ENCODE measurements at regions not wholly inside any gene's neighbourhood (a gene's known extent, or its start where the extent isn't known, plus 50 kb on each side); places are given as distances from the start of the nearest gene placed in this dataset.

DNA sequence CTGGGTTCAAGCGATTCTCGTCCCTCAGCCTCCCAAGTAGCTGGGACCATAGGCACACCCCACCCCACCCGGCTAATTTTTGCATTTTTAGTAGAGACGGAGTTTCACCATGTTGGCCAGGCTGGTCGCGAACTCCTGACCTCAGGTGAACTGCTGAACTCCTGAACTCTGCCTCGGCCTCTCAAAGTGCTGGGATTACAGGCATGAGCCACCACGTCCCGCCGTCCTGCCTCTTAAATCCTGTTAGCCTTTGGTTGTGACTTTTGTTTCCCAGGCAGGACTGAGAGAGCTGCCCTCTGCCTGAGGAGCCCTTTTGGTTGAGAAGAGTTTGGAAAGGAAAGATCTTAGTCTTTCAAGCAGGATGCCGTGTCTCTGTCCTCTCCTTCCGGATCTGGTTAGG, 59.3 kb upstream of the C1orf174 start:
- TF ChIP-seq, protein P1, sequence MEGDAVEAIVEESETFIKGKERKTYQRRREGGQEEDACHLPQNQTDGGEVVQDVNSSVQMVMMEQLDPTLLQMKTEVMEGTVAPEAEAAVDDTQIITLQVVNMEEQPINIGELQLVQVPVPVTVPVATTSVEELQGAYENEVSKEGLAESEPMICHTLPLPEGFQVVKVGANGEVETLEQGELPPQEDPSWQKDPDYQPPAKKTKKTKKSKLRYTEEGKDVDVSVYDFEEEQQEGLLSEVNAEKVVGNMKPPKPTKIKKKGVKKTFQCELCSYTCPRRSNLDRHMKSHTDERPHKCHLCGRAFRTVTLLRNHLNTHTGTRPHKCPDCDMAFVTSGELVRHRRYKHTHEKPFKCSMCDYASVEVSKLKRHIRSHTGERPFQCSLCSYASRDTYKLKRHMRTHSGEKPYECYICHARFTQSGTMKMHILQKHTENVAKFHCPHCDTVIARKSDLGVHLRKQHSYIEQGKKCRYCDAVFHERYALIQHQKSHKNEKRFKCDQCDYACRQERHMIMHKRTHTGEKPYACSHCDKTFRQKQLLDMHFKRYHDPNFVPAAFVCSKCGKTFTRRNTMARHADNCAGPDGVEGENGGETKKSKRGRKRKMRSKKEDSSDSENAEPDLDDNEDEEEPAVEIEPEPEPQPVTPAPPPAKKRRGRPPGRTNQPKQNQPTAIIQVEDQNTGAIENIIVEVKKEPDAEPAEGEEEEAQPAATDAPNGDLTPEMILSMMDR (IDR thresholded peaks at IDR 0.05; ENCODE audit: low read depth, low read length, missing input control), result no peak
- TF ChIP-seq NR2F2 (IDR thresholded peaks at IDR 0.05), result no peak
- TF ChIP-seq, protein P2, sequence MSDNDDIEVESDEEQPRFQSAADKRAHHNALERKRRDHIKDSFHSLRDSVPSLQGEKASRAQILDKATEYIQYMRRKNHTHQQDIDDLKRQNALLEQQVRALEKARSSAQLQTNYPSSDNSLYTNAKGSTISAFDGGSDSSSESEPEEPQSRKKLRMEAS (IDR thresholded peaks at IDR 0.05), result no peak
- TF ChIP-seq, protein P3, sequence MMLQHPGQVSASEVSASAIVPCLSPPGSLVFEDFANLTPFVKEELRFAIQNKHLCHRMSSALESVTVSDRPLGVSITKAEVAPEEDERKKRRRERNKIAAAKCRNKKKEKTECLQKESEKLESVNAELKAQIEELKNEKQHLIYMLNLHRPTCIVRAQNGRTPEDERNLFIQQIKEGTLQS (IDR thresholded peaks at IDR 0.05), result no peak
- no peak for TF ChIP-seq TAF1 (conservative IDR thresholded peaks at IDR 0.05)
- no peak for TF ChIP-seq HNF4A (conservative IDR thresholded peaks at IDR 0.05)
- no peak for TF ChIP-seq RAD21 (IDR thresholded peaks at IDR 0.05)
- TF ChIP-seq, protein P4, sequence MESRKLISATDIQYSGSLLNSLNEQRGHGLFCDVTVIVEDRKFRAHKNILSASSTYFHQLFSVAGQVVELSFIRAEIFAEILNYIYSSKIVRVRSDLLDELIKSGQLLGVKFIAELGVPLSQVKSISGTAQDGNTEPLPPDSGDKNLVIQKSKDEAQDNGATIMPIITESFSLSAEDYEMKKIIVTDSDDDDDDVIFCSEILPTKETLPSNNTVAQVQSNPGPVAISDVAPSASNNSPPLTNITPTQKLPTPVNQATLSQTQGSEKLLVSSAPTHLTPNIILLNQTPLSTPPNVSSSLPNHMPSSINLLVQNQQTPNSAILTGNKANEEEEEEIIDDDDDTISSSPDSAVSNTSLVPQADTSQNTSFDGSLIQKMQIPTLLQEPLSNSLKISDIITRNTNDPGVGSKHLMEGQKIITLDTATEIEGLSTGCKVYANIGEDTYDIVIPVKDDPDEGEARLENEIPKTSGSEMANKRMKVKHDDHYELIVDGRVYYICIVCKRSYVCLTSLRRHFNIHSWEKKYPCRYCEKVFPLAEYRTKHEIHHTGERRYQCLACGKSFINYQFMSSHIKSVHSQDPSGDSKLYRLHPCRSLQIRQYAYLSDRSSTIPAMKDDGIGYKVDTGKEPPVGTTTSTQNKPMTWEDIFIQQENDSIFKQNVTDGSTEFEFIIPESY (IDR thresholded peaks at IDR 0.05), result no peak
- no peak for TF ChIP-seq YY1 (IDR thresholded peaks at IDR 0.05)
- TF ChIP-seq JUND (IDR thresholded peaks at IDR 0.05), result no peak
- no peak for TF ChIP-seq SP1 (IDR thresholded peaks at IDR 0.05)
- no peak for TF ChIP-seq FOXA1 (IDR thresholded peaks at IDR 0.05)
